GM19025 (cell line): ENCODE measurements at regions not wholly inside any gene's neighbourhood (a gene's known extent, or its start where the extent isn't known, plus 50 kb on each side); places are given as distances from the start of the nearest gene placed in this dataset.
"Not testable (repeated sequence)": the region's sequence is repeated elsewhere in the genome, so short reads cannot be mapped to it uniquely, and the experiment has no call there.

Experiments
- ATAC-seq: cut with Tn5 transposase; IDR thresholded peaks from one replicate; pipeline ENCODE4 v1.9.1; 2021; ENCODE audit warnings: mild to moderate bottlenecking, low read depth, moderate library complexity; ENCODE audit not compliant: unreplicated experiment

DNA sequence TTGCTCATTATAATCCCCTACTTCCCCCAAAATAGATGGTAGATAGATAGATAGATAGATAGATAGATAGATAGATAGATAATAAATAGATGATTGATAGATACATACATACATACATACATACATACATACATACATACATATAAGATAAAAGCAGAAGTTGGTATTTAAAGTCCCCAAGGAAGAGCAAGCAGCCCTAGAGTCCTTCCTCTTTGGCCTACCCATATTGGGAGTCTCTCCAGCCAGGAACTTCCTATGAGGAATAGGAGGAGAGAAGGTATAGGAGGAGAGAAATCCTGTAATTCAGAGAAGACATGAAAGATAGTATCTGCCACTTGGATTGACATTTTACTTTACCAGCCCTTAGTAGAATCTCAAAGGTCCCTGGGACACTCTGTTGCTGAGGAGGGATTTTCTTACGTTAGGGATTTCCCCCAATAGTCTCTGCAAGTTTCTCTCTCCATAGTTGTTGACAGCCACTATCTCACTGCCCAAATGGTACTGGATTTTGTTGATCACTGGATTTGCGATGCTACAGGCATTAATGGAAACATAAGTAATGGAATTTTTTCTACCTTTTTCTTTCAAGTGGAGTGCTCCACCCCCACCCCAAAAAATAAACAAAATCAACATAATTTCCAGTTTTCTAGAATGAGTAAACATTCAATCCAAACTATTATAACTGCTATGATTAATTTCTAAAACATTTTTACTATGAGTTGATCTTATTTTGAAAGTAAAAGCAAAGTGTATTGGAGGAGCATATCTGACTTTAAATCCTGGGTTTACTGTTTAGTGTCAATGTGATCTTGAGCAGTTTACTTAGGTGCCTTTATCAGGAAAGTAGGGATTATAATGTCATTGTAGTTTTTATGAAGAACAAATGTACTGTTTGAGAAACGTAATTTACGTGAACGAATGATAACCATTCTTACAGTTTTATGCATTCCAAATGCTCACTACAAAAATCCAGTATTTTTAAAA is 93.2 kb upstream of the TNFSF4 start:
- no peak for ATAC-seq

DNA sequence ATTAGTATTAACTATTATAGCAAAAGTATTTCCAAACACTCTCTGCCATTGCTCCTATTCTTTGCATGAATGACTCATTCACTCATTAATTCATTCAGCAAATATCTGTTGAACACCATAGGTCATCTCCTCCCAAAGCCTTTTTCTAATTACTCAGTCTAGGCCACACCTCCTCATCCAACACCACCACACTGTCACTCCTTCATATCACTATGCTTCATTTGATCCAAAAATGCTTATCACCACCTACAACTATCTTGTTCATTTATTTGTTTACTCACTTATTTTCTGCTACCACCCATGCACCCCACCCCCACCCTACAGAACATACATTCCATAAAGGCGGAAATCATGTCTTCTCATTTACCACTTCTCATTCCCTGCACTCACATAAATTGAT is 94.4 kb upstream of the TNFSF4 start:
- no peak for ATAC-seq

DNA sequence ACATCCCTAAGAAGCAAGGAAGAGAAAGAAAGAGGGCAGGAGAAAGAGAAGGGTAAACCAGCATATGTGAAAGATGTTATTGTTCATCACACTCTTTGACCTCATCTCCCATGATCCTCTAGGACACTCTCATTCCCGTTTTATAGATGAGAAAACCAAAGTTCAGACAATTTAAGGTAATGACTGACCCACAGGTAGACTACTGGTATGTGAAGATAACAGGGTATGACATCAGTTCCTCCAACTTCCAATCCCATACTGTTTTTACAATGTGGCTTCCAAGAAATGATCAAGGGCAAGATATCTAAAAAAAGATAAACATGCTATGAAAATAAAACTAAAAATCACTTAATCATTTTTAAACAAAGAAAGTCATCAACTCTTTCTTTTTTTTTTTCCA is 95.2 kb upstream of the TNFSF4 start:
- no peak for ATAC-seq

GRCh38 chr1:173302890-173303829 is 96.0 kb upstream of the TNFSF4 start:
- ATAC-seq = no peak

- ATAC-seq = no peak
Observed at GRCh38 chr1:173303984-173304383, 96.9 kb upstream of the TNFSF4 start.

- no peak for ATAC-seq
Observed at GRCh38 chr1:173304529-173305227, 97.5 kb upstream of the TNFSF4 start.

DNA sequence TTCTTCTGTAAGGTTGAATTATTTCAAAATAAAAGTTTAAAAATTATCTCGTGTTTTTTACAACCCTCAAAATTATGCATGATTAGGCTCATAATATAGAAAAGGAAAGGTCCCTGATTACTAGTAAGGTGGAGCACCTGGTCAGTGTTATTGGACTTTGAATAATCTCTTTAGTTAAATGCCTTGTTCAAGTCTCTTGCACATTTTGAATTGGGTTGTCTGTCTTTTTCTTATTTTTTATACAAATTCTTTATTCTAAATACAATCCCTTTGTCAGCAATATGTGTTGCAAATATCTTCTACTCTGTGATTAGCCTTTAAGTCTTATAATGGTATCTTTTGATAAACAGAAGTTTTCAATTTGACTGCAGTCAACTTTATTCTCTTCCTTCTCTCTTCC is 100.7 kb upstream of the TNFSF4 start:
- ATAC-seq = no peak

DNA sequence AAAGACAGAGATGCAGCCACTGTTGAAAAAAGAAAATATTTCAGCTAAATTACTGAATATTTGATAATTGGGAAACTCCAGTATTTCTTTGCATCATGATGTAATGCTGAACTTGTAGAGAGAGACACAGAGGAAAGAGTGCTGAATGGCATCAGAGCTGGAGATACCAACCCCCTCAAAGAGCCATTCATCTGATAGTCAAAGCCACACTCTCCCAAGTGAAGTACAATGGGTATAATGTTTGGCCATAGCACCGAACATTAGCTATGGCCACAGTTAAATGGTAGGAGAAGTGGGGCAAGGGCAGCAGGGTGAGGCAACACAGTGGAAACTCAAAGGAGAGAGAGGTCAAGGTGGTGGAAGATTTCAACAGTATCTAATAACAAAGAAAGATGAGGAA is 107.5 kb upstream of the TNFSF4 start:
- ATAC-seq = no peak

- ATAC-seq = no peak
Observed at GRCh38 chr1:173315296-173315695, 108.2 kb upstream of the TNFSF4 start.

- ATAC-seq = no peak
Observed at GRCh38 chr1:173318788-173319187, 111.7 kb upstream of the TNFSF4 start.

- ATAC-seq = not testable (repeated sequence)
Observed at GRCh38 chr1:173324352-173324751, 117.2 kb upstream of the TNFSF4 start.

GRCh38 chr1:173327987-173328386 is 120.9 kb upstream of the TNFSF4 start:
- not testable (repeated sequence) for ATAC-seq

DNA sequence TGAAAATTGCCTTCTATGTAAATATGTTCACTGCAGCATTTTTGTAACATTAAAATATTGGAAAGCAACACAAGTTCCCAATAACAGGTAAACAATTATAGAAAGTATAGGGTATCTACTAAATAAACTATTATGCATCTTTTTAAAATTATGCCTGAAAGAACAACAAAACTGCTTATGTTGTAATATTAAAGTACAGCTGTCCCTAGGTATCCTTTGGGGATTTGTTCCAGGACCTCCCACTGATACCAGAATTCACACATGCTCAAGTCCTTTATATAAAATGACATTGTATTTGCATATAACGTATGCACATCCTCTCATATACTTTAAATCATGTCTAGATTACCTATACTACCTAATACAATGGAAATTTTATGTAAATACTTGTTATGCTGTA is 121.8 kb upstream of the TNFSF4 start:
- no peak for ATAC-seq

GRCh38 chr1:173329726-173330125 is 122.6 kb upstream of the TNFSF4 start:
- ATAC-seq = no peak

DNA sequence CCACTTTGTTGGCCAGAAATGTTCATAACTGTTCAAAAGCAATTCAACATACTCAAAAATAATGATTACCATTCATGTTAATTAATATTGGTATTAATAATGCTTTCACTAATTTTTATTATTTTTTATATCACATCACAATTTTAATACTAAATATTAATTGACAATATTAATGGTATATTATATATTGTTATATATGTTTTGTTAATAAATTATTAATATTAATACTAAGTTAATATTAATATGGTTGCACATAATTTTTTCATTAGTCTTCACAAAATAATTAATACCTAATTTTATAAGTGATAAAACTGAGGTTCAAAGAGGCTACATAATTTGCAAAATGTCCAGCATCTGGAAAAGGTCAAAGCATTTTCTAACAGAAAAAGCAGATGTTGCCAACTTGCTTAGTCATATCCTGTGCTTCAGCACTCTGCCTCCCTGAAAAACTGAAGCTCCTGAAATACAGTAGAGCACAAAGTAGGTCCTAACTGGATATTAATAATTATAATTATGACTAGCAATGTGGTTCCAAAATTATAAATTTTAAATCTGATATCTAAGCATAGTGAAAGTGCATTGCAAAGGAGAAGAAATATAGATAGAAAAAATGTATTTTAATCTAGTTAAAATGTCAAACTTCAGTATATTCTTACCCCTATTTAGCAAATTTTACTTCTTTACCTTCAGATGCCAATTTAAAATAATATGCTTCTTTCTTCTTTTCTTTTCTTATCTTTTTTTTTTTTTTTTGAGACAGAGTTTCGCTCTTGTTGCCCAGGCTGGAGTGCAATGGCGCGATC is 123.2 kb upstream of the TNFSF4 start:
- no peak for ATAC-seq

GRCh38 chr1:173330952-173331548 is 123.9 kb upstream of the TNFSF4 start:
- ATAC-seq = not testable (repeated sequence)

GRCh38 chr1:173332026-173332425 is 124.9 kb upstream of the TNFSF4 start:
- ATAC-seq = no peak

- ATAC-seq = peak; percentile 70
Observed at GRCh38 chr1:173333581-173333980, 126.5 kb upstream of the TNFSF4 start.

DNA sequence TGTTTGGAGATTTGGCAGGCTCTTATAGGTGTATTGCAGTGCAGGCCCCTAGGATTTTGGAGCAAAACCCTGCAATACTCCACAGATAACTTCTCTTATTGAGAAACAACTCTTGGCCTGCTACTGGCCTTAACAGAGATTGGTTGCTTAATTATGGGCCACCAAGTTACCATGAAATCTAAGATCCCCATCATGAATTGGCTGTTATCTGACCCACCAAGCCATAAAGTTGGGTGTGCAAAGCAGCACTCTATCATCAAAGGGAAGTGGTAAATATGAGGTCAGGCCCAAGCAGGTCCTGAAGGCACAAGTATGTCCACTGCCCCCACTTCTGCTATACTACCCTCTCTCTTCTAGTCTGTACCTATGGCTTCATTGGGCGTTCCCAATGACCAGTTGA is 130.0 kb upstream of the TNFSF4 start:
- no peak for ATAC-seq
